ENCODE measurements at regions not wholly inside any gene's neighbourhood (a gene's known extent, or its start where the extent isn't known, plus 50 kb on each side); places are given as distances from the start of the nearest gene placed in this dataset.

GRCh38 chrX:147522981-147523380, 388.7 kb upstream of the FMR1 start:
- DNase-seq, result no peak
- no peak overlapping the region for H2BK5ac ChIP-seq (ENCODE audit: insufficient read length, low read length)
- no peaks in the 10 kb centered on the region for H3K79me2 ChIP-seq (ENCODE audit: insufficient read depth, low read length)
- no peak overlapping the region for H2BK12ac ChIP-seq (ENCODE audit: insufficient read length, low read depth, low read length)
- no peaks in the 10 kb centered on the region for H3K23me2 ChIP-seq (ENCODE audit: insufficient read length, low read depth, low read length, poor library complexity, severe bottlenecking)
- H2AK5ac ChIP-seq (ENCODE audit: insufficient read length, low read length), result no peak overlapping the region
- H3K14ac ChIP-seq (ENCODE audit: insufficient read depth, low read length), result no peak overlapping the region
- H3K4me1 ChIP-seq (ENCODE audit: insufficient read depth, low read length), result no peaks in the 10 kb centered on the region
- H3K4me2 ChIP-seq (ENCODE audit: insufficient read depth, insufficient read length, low read length), result no peak overlapping the region
- H4K20me1 ChIP-seq (ENCODE audit: control insufficient read depth, insufficient read depth, insufficient read length), result no peaks in the 10 kb centered on the region
- no peak overlapping the region for H3K23ac ChIP-seq (ENCODE audit: insufficient read length, low read depth, low read length)
- no peak overlapping the region for H3K9ac ChIP-seq (ENCODE audit: extremely low read depth, insufficient read length, low read length)
- no peak overlapping the region for H4K91ac ChIP-seq (ENCODE audit: insufficient read length, low read depth, low read length)
- H2BK20ac ChIP-seq (ENCODE audit: low read depth, low read length, poor library complexity, severe bottlenecking), result no peak overlapping the region
- no peak overlapping the region for H2BK120ac ChIP-seq (ENCODE audit: low read depth, low read length, poor library complexity, severe bottlenecking)
- no peak overlapping the region for H3K18ac ChIP-seq (ENCODE audit: insufficient read length, low read depth, low read length)
- no peak overlapping the region for H3K4ac ChIP-seq (ENCODE audit: low read depth, low read length)
- no peak overlapping the region for H3K27ac ChIP-seq (ENCODE audit: insufficient read length, low read depth, low read length)
- no peaks in the 10 kb centered on the region for H3K27me3 ChIP-seq (ENCODE audit: insufficient read depth, low read length)
- Mint-ChIP-seq H3K4me1 (no peaks in the 10 kb centered on the region), H3K27me3 (ENCODE audit: low read depth) (no peaks in the 10 kb centered on the region), H3K27ac (no peak overlapping the region), H3K9me3 (peaks cover 73 to 81% of the 10 kb centered on the region in 2 experiments), H3K36me3 (ENCODE audit: insufficient read depth in 1 of 3, low read depth in 3 of 3) (peaks cover 0 to under 1% (median under 1%) of the 10 kb centered on the region in 3 experiments; a peak in 1 of 7 replicates), H3K4me3 (no peak overlapping the region)
- no CpG with 5 or more reads among the region's 2 CpGs for WGBS (ENCODE audit: extremely low coverage, insufficient read length, low lambda C conversion rate)
- no peak overlapping the region for H2BK15ac ChIP-seq (ENCODE audit: low read depth, low read length)
- H3T11ph ChIP-seq (ENCODE audit: low read length), result no peak overlapping the region
- no peak overlapping the region for H3K56ac ChIP-seq (ENCODE audit: insufficient read length, low read depth, low read length)
- no peaks in the 10 kb centered on the region for H3K79me1 ChIP-seq (ENCODE audit: insufficient read depth, low read depth, low read length, poor library complexity, severe bottlenecking)
- no peak overlapping the region for H4K8ac ChIP-seq (replicated peaks; ENCODE audit: insufficient read length, low read depth, low read length)
- no peak for TF ChIP-seq CTCF (conservative IDR thresholded peaks at IDR 0.05)
- no peak overlapping the region for H2AFZ ChIP-seq (ENCODE audit: low read length)
- H3K9me3 ChIP-seq (ENCODE audit: control insufficient read depth, low read depth, low read length), result peaks cover 13% of the 10 kb centered on the region
- no peak overlapping the region for H4K5ac ChIP-seq (ENCODE audit: insufficient read length, low read depth, low read length)

All from H9 (cell line).